T-cell (primary cell): ENCODE measurements at regions not wholly inside any gene's neighbourhood (a gene's known extent, or its start where the extent isn't known, plus 50 kb on each side); places are given as distances from the start of the nearest gene placed in this dataset.
"Not testable (repeated sequence)": the region's sequence is repeated elsewhere in the genome, so short reads cannot be mapped to it uniquely, and the experiment has no call there.

ENCODE experiments used
- ATAC-seq, 4 experiments: fragments of 200-7000 bp in 3 of 4; fragments of 150-1000 bp in 1 of 4; cut with Tn5 transposase; replicated peaks in 1 of 4; 1 replicate in 3 of 4; 2 replicates in 1 of 4; pipeline ENCODE4 v1.10.0; 2021; ENCODE audit warnings: moderate library complexity in 3 of 4, mild to moderate bottlenecking in 2 of 4, moderate number of reproducible peaks in 1 of 4
- CTCF ChIA-PET, 2 donors: fragments of 300-600 bp; sonication (Branson Sonifier 250); formaldehyde crosslinking; loops; one replicate each; lab custom pipeline; 2022; ENCODE audit warnings: antibody characterized with exemption in 2 of 2; lab: Charles Lee
- POLR2A ChIA-PET, 2 donors: fragments of 300-600 bp; sonication (Branson Sonifier 250); formaldehyde crosslinking; loops; one replicate each; lab custom pipeline; 2022; ENCODE audit warnings: antibody characterized with exemption in 2 of 2; lab: Charles Lee
- DNase-seq, 35 experiments: peaks; one replicate each; pipeline versions ENCODE4 v3.0.0 to v3.0.0-alpha.2; 2013 to 2023
- H3K27ac ChIP-seq: one replicate; pipeline ENCODE4 v1.5.1; 2013; ENCODE audit warnings: low read length
- H3K27me3 ChIP-seq, 2 experiments: replicated peaks in 1 of 2; 1 replicate in 1 of 2; 2 replicates in 1 of 2; pipeline versions ENCODE4 v1.6.1 to v1.7.0; 2013; ENCODE audit warnings: low read length in 1 of 2, mixed read lengths in 1 of 2; ENCODE audit not compliant: control insufficient read depth in 2 of 2, insufficient read depth in 2 of 2; ENCODE audit errors: extremely low read depth in 1 of 2
- H3K36me3 ChIP-seq, 2 donors: 1 replicate in 1 of 2; 2 replicates in 1 of 2; pipeline versions ENCODE4 v1.6.1 to v1.7.0; 2013; ENCODE audit warnings: low read length in 1 of 2; ENCODE audit not compliant: control insufficient read depth in 2 of 2, insufficient read depth in 1 of 2; ENCODE audit errors: extremely low read depth in 1 of 2
- H3K4me1 ChIP-seq, 2 experiments: 1 replicate in 1 of 2; 2 replicates in 1 of 2; pipeline versions ENCODE4 v1.6.1 to v1.7.0; 2013; ENCODE audit warnings: low read length in 2 of 2, mixed read lengths in 1 of 2; ENCODE audit not compliant: insufficient read depth in 2 of 2, control insufficient read depth in 1 of 2; ENCODE audit errors: extremely low read depth in 1 of 2
- H3K4me3 ChIP-seq, 2 donors: 1 replicate in 1 of 2; 2 replicates in 1 of 2; pipeline versions ENCODE4 v1.5.1 to v1.7.0; 2013; ENCODE audit warnings: mild to moderate bottlenecking in 2 of 2, low read length in 1 of 2, moderate library complexity in 1 of 2; ENCODE audit not compliant: control insufficient read depth in 1 of 2; ENCODE audit errors: extremely low read depth in 1 of 2
- H3K9me3 ChIP-seq: 2 replicates; pipeline ENCODE4 v1.7.0; 2013
- H3K27ac Mint-ChIP-seq, 2 donors: one replicate each; pipeline ENCODE4 v1.8.0; 2020 to 2021; ENCODE audit warnings: mild to moderate bottlenecking in 2 of 2, mixed read lengths in 2 of 2
- H3K27me3 Mint-ChIP-seq, 2 donors: one replicate each; pipeline ENCODE4 v1.8.0; 2021 to 2022; ENCODE audit warnings: mixed read lengths in 2 of 2
- H3K36me3 Mint-ChIP-seq: one replicate; pipeline ENCODE4 v1.8.0; 2021; ENCODE audit warnings: mixed read lengths
- H3K4me1 Mint-ChIP-seq, 3 donors: one replicate each; pipeline ENCODE4 v1.8.0; 2020 to 2022; ENCODE audit warnings: mixed read lengths in 3 of 3, mild to moderate bottlenecking in 1 of 3
- H3K4me3 Mint-ChIP-seq, 3 donors: one replicate each; pipeline ENCODE4 v1.8.0; 2020 to 2022; ENCODE audit warnings: mild to moderate bottlenecking in 3 of 3, mixed read lengths in 3 of 3, moderate library complexity in 3 of 3
- H3K9me3 Mint-ChIP-seq, 3 donors: one replicate each; pipeline ENCODE4 v1.8.0; 2020 to 2022; ENCODE audit warnings: mixed read lengths in 3 of 3
- WGBS: methylation state at CpG from one replicate; pipeline ENCODE4 v1.1.5; 2013; ENCODE audit warnings: missing lambda C conversion rate; ENCODE audit not compliant: insufficient coverage; 5-methylcytosine and 5-hydroxymethylcytosine counted together

DNA sequence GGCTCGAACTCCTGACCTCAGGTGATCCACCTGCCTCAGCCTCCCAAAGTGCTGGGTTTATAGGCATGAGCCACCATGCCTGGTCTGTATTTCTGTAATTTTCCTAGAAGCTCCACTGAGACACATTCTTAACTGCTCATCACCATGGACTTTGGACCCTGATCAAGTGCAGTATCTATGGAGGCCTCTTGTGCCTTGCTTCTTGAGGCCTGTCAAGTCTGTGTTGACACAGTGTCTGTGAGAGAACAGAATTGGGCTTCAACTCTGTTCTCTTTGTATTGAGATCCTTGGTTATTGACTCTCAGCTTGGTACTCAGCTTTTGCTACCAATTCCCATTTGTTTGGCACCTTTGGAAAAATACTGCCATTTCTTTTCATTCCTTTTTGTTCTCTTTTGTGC is 188.0 kb downstream of the SPATA31A6 start:
- H3K4me3 ChIP-seq, H3K4me3 Mint-ChIP-seq, H3K27me3 Mint-ChIP-seq, H3K36me3 ChIP-seq, POLR2A ChIA-PET, H3K27me3 ChIP-seq, DNase-seq, CTCF ChIA-PET, ATAC-seq, H3K4me1 ChIP-seq, H3K9me3 ChIP-seq, H3K27ac ChIP-seq, H3K9me3 Mint-ChIP-seq, H3K36me3 Mint-ChIP-seq, H3K27ac Mint-ChIP-seq, H3K4me1 Mint-ChIP-seq: not testable (repeated sequence)
- WGBS = no CpG with 5 or more reads among the region's 1 CpG

DNA sequence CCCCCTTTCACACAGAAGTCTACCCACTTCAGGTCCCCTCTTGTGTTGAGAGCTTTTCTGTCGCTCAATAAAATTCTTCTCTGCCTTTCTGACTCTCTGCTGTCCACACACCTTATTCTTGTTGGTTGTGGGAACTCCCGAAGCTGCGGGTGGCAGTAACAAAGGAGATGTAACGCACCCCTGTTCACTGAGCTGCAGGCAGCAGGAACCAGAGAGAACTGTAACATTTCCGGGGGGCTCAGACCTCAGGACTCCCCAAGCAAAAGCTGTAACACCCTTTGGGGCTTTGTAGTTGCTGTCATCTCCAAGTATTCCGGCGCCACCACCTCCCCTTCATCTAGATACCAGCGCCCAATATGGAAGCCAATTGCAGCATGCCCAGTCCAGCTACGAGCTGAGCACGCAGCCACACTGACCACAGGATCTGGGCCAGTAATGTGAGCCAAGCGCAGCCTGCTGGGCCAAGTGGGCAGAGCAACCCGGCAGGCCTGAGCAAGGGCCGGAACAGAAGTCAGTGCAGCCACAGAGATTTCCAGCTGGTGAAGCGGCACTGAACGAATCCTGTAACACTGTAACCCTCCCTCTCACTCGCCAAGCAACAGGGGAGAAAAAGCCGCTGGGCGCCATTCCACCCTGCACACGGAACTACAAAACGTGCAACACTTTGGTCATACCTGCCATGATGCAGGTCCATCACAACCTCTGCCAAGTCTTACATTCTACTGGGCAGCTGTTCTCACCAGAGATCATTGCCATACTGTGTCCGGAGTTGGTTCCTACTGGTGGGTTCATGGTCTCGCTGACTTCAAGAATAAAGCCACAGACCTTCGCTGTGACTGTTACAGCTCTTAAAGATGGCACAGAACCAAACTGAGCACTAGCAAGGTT is 194.3 kb downstream of the SPATA31A6 start:
- DNase-seq, H3K4me3 Mint-ChIP-seq, H3K4me1 Mint-ChIP-seq, H3K36me3 Mint-ChIP-seq, H3K27me3 ChIP-seq, POLR2A ChIA-PET, CTCF ChIA-PET, H3K36me3 ChIP-seq, H3K4me1 ChIP-seq, H3K27ac ChIP-seq, H3K27ac Mint-ChIP-seq, ATAC-seq, H3K27me3 Mint-ChIP-seq, H3K9me3 ChIP-seq, H3K4me3 ChIP-seq: not testable (repeated sequence)
- WGBS = 63% methylated on average over 4 of the region's 23 CpGs
- peaks cover 0 to 13% (median 5%) of the 10 kb centered on the region in 3 donors for H3K9me3 Mint-ChIP-seq

DNA sequence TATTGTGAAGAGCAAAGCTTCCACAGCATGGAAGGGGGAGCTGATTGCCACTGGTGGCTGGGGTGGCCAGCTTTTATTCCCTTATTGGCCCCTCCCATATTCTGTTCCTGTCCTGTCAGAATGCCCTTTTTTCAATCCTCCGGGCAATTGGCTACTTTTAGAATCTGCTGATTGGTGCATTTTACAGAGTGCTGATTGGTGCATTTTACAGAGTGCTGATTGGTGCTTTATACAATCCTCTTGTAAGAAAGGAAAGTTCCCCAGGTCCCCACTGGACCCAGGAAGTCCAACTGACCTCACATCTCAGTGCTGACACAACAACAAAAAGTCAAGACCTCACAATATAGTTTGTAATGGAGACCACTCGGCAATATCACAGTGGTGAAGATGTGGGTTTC is 195.0 kb downstream of the SPATA31A6 start:
- ATAC-seq = no peak

DNA sequence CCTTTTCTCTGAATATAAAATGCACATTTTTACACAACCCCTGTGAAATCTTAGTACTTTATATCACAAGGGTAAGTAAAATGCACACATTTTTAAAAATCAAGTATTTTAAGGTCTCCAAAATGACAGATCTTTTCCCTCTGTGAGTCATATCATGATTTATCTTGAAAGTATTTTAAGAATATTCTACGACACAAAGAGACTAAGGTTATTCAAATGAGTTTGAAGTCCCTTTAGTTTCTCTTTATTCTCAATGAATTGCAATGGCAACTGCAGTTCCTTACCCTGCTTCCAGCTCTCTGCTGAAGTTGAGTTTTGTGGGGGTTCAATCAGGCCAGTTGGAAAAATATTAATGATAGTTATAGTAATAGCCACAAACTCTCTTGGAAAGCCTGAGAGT is 196.1 kb downstream of the SPATA31A6 start:
- H3K27ac Mint-ChIP-seq, DNase-seq, H3K36me3 Mint-ChIP-seq, POLR2A ChIA-PET, H3K4me3 Mint-ChIP-seq, H3K27ac ChIP-seq, ATAC-seq, CTCF ChIA-PET, H3K4me1 Mint-ChIP-seq, H3K27me3 Mint-ChIP-seq, H3K36me3 ChIP-seq, H3K4me3 ChIP-seq, H3K27me3 ChIP-seq, H3K9me3 ChIP-seq, H3K4me1 ChIP-seq: not testable (repeated sequence)
- peaks cover 0 to 13% (median 5%) of the 10 kb centered on the region in 3 donors for H3K9me3 Mint-ChIP-seq
- WGBS = no CpG with 5 or more reads among the region's 1 CpG

More for the DNA sequence above, 195.0 kb downstream of the SPATA31A6 start:
- H3K36me3 Mint-ChIP-seq = no peaks in the 10 kb centered on the region
- ChIA-PET CTCF (no interaction called here), POLR2A (no interaction called here)
- no peak for DNase-seq
- H3K4me3 Mint-ChIP-seq = no peak overlapping the region
- no CpG with 5 or more reads among the region's 2 CpGs for WGBS
- no peak overlapping the region for H3K27ac Mint-ChIP-seq
- Histone ChIP-seq H3K4me1 (no peaks in the 10 kb centered on the region), H3K9me3 (no peaks in the 10 kb centered on the region), H3K36me3 (no peaks in the 10 kb centered on the region), H3K27me3 (no peaks in the 10 kb centered on the region), H3K4me3 (no peak overlapping the region), H3K27ac (no peak overlapping the region)
- H3K9me3 Mint-ChIP-seq = peaks cover 0 to 13% (median 5%) of the 10 kb centered on the region in 3 donors
- H3K27me3 Mint-ChIP-seq = no peaks in the 10 kb centered on the region
- no peaks in the 10 kb centered on the region for H3K4me1 Mint-ChIP-seq

DNA sequence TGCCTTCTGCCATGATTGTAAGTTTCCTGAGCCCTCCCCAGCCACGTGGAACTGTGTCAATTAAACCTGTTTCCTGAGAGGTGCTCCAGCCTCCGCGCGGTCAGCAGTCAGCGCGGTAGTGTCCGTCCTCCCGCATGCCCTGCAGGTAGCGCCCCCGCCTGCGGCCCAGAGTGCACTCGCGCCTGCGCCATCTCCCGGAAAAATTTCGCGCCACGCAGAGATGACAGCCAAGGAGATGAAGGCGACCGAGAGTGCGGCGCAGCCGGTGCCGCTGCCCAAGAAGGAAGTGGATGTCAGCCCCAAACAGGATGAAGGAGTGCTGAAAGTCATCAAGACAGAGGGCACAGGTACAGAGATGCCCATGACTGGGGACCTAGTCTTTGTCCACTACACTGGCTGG is 201.1 kb downstream of the SPATA31A6 start:
- H3K27ac ChIP-seq, H3K27me3 ChIP-seq, H3K27me3 Mint-ChIP-seq, H3K4me1 Mint-ChIP-seq, DNase-seq, CTCF ChIA-PET, H3K4me3 ChIP-seq, H3K36me3 ChIP-seq, H3K9me3 Mint-ChIP-seq, ATAC-seq, H3K9me3 ChIP-seq, POLR2A ChIA-PET, H3K27ac Mint-ChIP-seq, H3K4me1 ChIP-seq, H3K36me3 Mint-ChIP-seq, H3K4me3 Mint-ChIP-seq: not testable (repeated sequence)
- WGBS = 96% methylated on average over 18 of the region's 24 CpGs

DNA sequence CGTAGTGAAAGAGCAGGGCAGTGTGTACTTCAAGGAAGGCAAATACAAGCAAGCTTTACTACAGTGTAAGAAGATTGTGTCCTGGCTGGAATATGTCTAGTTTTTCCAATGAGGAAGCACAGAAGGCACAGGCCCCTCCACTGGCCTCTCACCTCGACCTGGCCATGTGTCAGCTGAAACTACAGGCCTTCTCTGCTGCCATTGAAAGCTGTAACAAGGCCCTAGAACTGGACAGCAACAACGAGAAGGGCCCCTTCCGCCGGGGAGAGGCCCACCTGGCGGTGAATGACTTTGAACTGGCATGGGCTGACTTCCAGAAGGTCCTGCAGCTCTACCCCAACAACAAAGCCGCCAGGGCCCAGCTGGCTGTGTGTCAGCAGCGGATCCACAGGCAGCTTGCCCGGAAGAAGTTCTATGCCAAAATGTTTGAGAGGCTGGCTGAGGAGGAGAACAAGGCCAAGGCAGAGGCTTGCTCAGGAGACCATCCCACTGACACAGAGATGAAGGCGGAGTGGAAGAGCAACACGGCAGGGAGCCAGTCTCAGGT is 202.2 kb downstream of the SPATA31A6 start:
- H3K4me1 Mint-ChIP-seq, H3K4me3 Mint-ChIP-seq, ATAC-seq, H3K9me3 ChIP-seq, H3K27me3 ChIP-seq, H3K36me3 ChIP-seq, H3K4me1 ChIP-seq, DNase-seq, H3K27ac ChIP-seq, CTCF ChIA-PET, H3K4me3 ChIP-seq, H3K36me3 Mint-ChIP-seq, H3K9me3 Mint-ChIP-seq, H3K27ac Mint-ChIP-seq, H3K27me3 Mint-ChIP-seq, POLR2A ChIA-PET: not testable (repeated sequence)
- WGBS = 76% methylated on average over 6 of the region's 11 CpGs
